MCF 10A (cell line): ENCODE measurements at regions not wholly inside any gene's neighbourhood (a gene's known extent, or its start where the extent isn't known, plus 50 kb on each side); places are given as distances from the start of the nearest gene placed in this dataset.

Experiments used
- BruUV-seq: library from RNA; stranded (reverse); fragments of 400-500 nt; replicated peaks from 2 replicates; lab custom pipeline; 2021; lab: Mats Ljungman, UMichigan
- CTCF ChIA-PET: fragments of 300-600 bp; sonication (Branson Sonifier 250); formaldehyde crosslinking; extraction: SDS; loops from one replicate; lab custom pipeline; 2021; ENCODE audit warnings: antibody characterized with exemption, inconsistent platforms; lab: Yijun Ruan, JAX
- POLR2A ChIA-PET: fragments of 300-600, 350-650 bp; sonication (Branson Sonifier 250); formaldehyde crosslinking; extraction: SDS; loops from one replicate; lab custom pipeline; 2020; ENCODE audit warnings: antibody characterized with exemption, inconsistent platforms; lab: Yijun Ruan, JAX
- DNase-seq: peaks from one replicate; pipeline ENCODE4 v3.0.0-alpha.2; 2018; ENCODE audit not compliant: unreplicated experiment
- H3K27ac Mint-ChIP-seq: one replicate; pipeline ENCODE4 v1.8.0; 2022; ENCODE audit warnings: mild to moderate bottlenecking, low read depth, mixed read lengths; ENCODE audit not compliant: unreplicated experiment
- H3K27me3 Mint-ChIP-seq: one replicate; pipeline ENCODE4 v1.8.0; 2022; ENCODE audit warnings: mixed read lengths; ENCODE audit not compliant: insufficient read depth, unreplicated experiment
- H3K36me3 Mint-ChIP-seq: one replicate; pipeline ENCODE4 v1.8.0; 2022; ENCODE audit warnings: mild to moderate bottlenecking, moderate library complexity, mixed read lengths; ENCODE audit not compliant: insufficient read depth, unreplicated experiment
- H3K4me1 Mint-ChIP-seq: one replicate; pipeline ENCODE4 v1.8.0; 2022; ENCODE audit warnings: mixed read lengths; ENCODE audit not compliant: insufficient read depth, unreplicated experiment
- H3K4me3 Mint-ChIP-seq: one replicate; pipeline ENCODE4 v1.8.0; 2022; ENCODE audit warnings: mild to moderate bottlenecking, moderate library complexity, mixed read lengths; ENCODE audit not compliant: unreplicated experiment
- H3K9me3 Mint-ChIP-seq: one replicate; pipeline ENCODE4 v1.8.0; 2022; ENCODE audit warnings: mixed read lengths; ENCODE audit not compliant: unreplicated experiment
- CTCF ChIP-seq: fragments of 200-600 bp; IDR thresholded peaks from one replicate; pipeline ENCODE4 v1.8.0; 2022; ENCODE audit warnings: antibody characterized with exemption, mild to moderate bottlenecking; ENCODE audit not compliant: unreplicated experiment
- intact Hi-C: fragments of 100-400 bp; cut with micrococcal nuclease; formaldehyde crosslinking; loops from 2 replicates; pipeline ENCODE4 v1.14.1; 2022

GRCh38 chr14:22099942-22100763 lies 426.5 kb upstream of the OR4E1 start:
- Mint-ChIP-seq H3K27me3 (peaks cover 75% of the 10 kb centered on the region), H3K27ac (no peak overlapping the region), H3K36me3 (no peaks in the 10 kb centered on the region), H3K9me3 (no peaks in the 10 kb centered on the region), H3K4me3 (no peak overlapping the region), H3K4me1 (no peaks in the 10 kb centered on the region)
- DNase-seq: peak; percentile 63
- TF ChIP-seq CTCF: peak; percentile 45
- CTCF ChIA-PET: interaction anchor here (0.6 to 3.6 kb wide), 34 partner anchors 9 to 1978 kb away, joined by 3 to 27 read pairs (median 4); no protein-coding TSS in a partner anchor
- no TSS peak for BruUV-seq
- POLR2A ChIA-PET: interaction anchor here (0.6 kb wide), 1 partner anchor 71 kb away, joined by 3 read pairs; no protein-coding TSS in a partner anchor
- intact Hi-C loops: loop anchor here (1.0 kb wide), 1 partner anchor 16 kb away; no protein-coding TSS in a partner anchor

GRCh38 chr14:22098435-22098834 lies 424.8 kb upstream of the OR4E1 start:
- DNase-seq: no peak
- no peak for TF ChIP-seq CTCF
- Mint-ChIP-seq H3K4me3 (no peak overlapping the region), H3K4me1 (no peaks in the 10 kb centered on the region), H3K9me3 (no peaks in the 10 kb centered on the region), H3K27me3 (peaks cover 69% of the 10 kb centered on the region), H3K27ac (no peak overlapping the region), H3K36me3 (no peaks in the 10 kb centered on the region)
- CTCF ChIA-PET: interaction anchor here (0.8 to 3.6 kb wide), 8 partner anchors 9 to 197 kb away, joined by 3 to 27 read pairs (median 4); no protein-coding TSS in a partner anchor
- no TSS peak for BruUV-seq
- intact Hi-C loops: no loop called here
- POLR2A ChIA-PET: interaction anchor here (0.6 kb wide), 2 partner anchors 93 to 1401 kb away, joined by 3 read pairs; no protein-coding TSS in a partner anchor

GRCh38 chr14:22097586-22098292 lies 424.1 kb upstream of the OR4E1 start:
- Mint-ChIP-seq H3K27ac (no peak overlapping the region), H3K4me1 (no peaks in the 10 kb centered on the region), H3K36me3 (no peaks in the 10 kb centered on the region), H3K27me3 (peaks cover 67% of the 10 kb centered on the region), H3K9me3 (no peaks in the 10 kb centered on the region), H3K4me3 (no peak overlapping the region)
- TF ChIP-seq CTCF: no peak
- intact Hi-C loops: no loop called here
- no TSS peak for BruUV-seq
- POLR2A ChIA-PET: interaction anchor here (0.6 kb wide), 1 partner anchor 94 kb away, joined by 3 read pairs; no protein-coding TSS in a partner anchor
- no peak for DNase-seq
- CTCF ChIA-PET: interaction anchor here (0.5 to 3.6 kb wide), 12 partner anchors 10 to 1238 kb away, joined by 3 to 27 read pairs (median 3); no protein-coding TSS in a partner anchor

GRCh38 chr14:22097072-22097471 lies 423.5 kb upstream of the OR4E1 start:
- intact Hi-C loops: no loop called here
- POLR2A ChIA-PET: no interaction called here
- Mint-ChIP-seq H3K27me3 (peaks cover 60% of the 10 kb centered on the region), H3K4me3 (no peak overlapping the region), H3K27ac (no peak overlapping the region), H3K4me1 (no peaks in the 10 kb centered on the region), H3K36me3 (no peaks in the 10 kb centered on the region), H3K9me3 (no peaks in the 10 kb centered on the region)
- CTCF ChIA-PET: interaction anchor here (0.6 to 3.6 kb wide), 3 partner anchors 16 to 1238 kb away, joined by 3 to 27 read pairs (median 3); no protein-coding TSS in a partner anchor
- DNase-seq: no peak
- TF ChIP-seq CTCF: no peak
- no TSS peak for BruUV-seq
